ENCODE measurements at regions not wholly inside any gene's neighbourhood (a gene's known extent, or its start where the extent isn't known, plus 50 kb on each side); places are given as distances from the start of the nearest gene placed in this dataset.

DNA sequence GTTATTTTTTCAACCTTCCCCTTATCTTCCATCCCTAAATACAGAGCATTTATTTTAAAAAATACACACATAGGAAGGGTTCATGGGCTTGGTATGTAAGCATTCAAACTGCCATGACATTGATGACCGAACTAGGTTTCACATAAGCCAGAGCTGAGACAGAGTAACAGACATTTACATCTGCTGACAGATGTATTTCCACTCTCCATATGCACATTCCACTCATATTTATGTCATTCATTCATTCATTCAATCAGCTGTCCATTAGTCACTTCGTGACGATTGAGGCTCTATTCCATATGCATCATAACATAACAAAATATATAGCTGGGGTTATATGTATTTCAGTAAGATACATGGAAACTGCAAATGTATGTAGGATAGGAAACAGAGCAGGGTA is 145.5 kb upstream of the OTX2 start:
- peak; percentile 1 for DNase-seq (ENCODE audit: low read depth)
- H3K4me3 ChIP-seq (ENCODE audit: low read length) = no peak overlapping the region
- TF ChIP-seq, protein P1, sequence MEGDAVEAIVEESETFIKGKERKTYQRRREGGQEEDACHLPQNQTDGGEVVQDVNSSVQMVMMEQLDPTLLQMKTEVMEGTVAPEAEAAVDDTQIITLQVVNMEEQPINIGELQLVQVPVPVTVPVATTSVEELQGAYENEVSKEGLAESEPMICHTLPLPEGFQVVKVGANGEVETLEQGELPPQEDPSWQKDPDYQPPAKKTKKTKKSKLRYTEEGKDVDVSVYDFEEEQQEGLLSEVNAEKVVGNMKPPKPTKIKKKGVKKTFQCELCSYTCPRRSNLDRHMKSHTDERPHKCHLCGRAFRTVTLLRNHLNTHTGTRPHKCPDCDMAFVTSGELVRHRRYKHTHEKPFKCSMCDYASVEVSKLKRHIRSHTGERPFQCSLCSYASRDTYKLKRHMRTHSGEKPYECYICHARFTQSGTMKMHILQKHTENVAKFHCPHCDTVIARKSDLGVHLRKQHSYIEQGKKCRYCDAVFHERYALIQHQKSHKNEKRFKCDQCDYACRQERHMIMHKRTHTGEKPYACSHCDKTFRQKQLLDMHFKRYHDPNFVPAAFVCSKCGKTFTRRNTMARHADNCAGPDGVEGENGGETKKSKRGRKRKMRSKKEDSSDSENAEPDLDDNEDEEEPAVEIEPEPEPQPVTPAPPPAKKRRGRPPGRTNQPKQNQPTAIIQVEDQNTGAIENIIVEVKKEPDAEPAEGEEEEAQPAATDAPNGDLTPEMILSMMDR (IDR thresholded peaks at IDR 0.05; ENCODE audit: insufficient read depth, low read depth, low read length, missing control alignments) = no peak

DNA sequence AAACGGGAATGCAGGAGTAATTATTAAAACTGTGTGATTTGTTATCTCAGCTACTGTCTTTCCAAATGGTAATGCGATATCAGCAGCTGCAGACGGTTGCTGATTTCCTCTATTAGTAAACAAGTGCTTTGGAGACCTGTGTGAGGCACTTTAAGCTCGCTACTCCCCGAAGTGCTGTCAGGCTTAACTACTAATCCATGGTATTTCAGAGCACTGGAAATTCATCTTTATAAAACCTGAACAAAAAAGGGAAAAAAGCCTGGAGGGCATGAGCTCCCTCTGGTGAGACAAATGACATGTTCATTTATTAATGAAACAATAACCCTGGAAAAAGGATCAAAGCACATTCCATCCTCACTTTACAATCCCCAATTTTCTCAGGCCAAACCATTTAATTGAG is 143.6 kb upstream of the OTX2 start:
- DNase-seq (ENCODE audit: low read depth) = no peak

DNA sequence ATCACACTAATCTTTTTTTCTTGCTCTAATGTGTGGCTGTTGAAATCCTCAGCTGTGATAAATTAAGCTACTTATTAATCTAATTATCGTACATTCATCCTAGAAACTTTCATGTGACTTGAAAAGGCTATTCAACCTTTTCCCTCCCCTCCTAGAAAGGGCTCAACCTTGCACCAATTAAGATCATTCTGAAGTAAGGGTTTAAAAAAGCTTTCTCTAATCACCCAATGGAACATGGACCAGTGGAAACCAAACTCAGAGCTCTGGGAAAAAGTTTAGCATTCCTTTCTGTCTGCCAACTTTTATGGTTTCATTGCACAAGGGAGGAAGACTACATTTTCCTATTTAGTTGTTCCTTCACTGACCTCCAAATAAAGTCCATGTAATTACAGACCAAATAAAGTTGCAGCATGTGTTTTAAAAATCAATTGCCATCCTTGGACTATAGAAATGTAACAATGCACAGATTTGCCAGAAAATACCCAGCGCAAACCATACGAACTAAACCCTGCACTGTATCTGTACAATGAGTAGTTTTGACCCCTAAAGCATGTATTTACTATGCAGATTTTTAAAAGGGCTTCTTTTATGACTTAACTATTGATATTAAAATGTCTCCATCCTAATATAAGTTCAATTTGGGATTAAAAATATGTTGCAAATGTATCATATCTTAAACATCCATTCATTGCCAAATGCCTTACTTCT is 142.6 kb upstream of the OTX2 start:
- DNase-seq (ENCODE audit: low read depth) = no peak

More for the DNA sequence above, 143.6 kb upstream of the OTX2 start:
- H3K4me3 ChIP-seq (ENCODE audit: low read length) = no peak overlapping the region
- TF ChIP-seq, protein P1 (IDR thresholded peaks at IDR 0.05; ENCODE audit: insufficient read depth, low read depth, low read length, missing control alignments) = no peak

DNA sequence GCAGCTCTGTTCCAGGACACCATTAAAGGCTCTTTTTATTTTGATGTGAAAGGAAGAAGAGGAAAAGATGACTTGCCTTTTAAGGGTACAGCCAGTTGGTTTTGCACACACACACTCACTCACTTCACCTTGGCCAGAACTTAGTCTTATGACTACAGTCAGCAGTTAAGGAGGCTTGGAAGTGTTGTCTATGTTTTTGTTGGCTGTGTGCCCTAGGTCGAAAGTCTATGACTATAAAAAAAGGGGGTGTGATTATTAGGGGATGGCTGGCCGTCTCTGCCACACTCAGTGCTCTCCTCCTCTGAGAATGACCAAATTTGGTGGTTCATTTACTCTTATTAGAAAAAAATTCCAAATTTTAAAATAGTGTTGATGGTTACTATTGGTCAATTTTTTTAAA is 139.5 kb upstream of the OTX2 start:
- DNase-seq (ENCODE audit: low read depth) = peak; percentile 2
- no peak overlapping the region for H3K4me3 ChIP-seq (ENCODE audit: low read length)
- TF ChIP-seq, protein P1 (IDR thresholded peaks at IDR 0.05; ENCODE audit: insufficient read depth, low read depth, low read length, missing control alignments) = no peak

More for the DNA sequence above, 142.6 kb upstream of the OTX2 start:
- TF ChIP-seq, protein P1 (IDR thresholded peaks at IDR 0.05; ENCODE audit: insufficient read depth, low read depth, low read length, missing control alignments) = no peak
- no peak overlapping the region for H3K4me3 ChIP-seq (ENCODE audit: low read length)

DNA sequence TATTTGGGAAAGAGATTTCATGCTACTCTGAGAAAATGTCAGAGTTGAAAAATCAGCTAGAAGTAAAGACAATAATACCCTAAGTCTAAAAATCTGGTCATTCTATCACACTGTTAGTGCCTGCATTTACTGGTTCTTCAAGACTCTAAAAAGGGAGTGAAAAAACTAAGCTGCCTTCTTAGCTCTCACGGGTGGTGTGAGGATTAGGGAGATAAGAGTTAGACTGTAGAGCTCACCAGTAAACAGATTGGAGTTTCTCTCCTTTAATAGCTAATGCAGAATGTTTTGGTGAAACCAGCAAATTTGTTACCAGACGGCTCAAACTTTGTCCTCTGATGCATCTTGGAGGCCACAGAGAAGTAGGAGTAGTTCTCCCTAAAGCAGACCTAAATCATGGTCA is 135.0 kb upstream of the OTX2 start:
- TF ChIP-seq, protein P1 (IDR thresholded peaks at IDR 0.05; ENCODE audit: insufficient read depth, low read depth, low read length, missing control alignments) = no peak
- no peak for DNase-seq (ENCODE audit: low read depth)

DNA sequence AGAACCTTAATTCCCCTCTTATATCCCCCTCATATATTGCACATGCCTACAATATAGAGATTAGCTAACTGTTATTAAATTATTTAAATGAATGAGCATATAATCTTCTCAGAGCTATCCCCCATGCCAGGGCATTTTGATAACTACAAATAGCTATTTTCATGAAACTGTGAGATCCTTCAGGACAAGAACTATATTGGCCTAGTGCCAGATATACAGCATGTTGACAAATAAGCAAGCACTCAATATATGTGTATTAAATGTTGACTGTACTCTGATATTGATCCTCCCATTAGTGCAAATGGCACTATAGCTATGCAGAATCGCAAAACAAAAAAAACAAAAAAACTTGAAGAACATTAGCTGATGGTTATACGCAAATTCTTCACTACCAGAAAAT is 134.1 kb upstream of the OTX2 start:
- TF ChIP-seq, protein P1 (IDR thresholded peaks at IDR 0.05; ENCODE audit: insufficient read depth, low read depth, low read length, missing control alignments) = no peak
- no peak overlapping the region for H3K4me3 ChIP-seq (ENCODE audit: low read length)

More for the DNA sequence above, 135.0 kb upstream of the OTX2 start:
- no peak overlapping the region for H3K4me3 ChIP-seq (ENCODE audit: low read length)

DNA sequence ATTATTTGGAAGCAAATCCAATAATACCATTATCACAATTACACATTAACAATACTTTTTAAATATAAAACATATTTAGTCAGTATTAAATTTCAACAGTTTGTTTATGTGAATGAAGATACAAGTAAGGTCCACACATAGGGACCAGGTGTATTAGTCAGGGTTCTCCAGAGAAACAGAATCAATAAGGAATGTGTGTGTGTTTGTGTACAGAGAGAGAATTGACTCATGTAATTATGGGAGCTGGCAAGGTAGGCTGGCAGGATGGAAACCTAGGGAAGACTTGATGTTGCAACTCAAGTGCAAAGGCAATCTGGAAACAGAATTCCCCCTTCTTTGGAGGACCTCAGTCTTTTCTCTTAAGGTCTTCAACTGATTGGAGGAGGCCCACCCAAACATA is 123.2 kb upstream of the OTX2 start:
- DNase-seq (ENCODE audit: low read depth) = peak; percentile 9
- TF ChIP-seq, protein P1 (IDR thresholded peaks at IDR 0.05; ENCODE audit: insufficient read depth, low read depth, low read length, missing control alignments) = no peak
- no peak overlapping the region for H3K4me3 ChIP-seq (ENCODE audit: low read length)

More for the DNA sequence above, 134.1 kb upstream of the OTX2 start:
- no peak for DNase-seq (ENCODE audit: low read depth)
